ENCODE measurements at regions not wholly inside any gene's neighbourhood (a gene's known extent, or its start where the extent isn't known, plus 50 kb on each side); places are given as distances from the start of the nearest gene placed in this dataset.

DNA sequence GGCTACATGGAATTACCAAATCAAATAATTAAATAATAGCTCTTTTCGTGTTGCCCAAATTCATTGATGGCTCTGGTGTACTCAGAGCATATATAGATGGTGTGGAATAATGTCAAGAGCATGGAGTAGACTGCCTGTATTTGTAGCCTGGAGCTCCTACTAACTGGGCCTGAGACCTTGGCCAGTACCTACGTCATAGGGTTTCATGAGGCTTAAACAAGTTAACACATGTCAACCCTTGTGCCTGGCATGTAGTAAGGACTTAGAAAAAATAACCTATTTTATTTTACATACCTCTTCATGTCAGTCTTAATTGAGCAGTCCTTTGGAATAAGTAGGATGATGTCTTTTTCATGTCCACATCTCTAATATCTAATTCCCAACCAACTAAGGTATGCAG is 223.7 kb upstream of the DPH6 start:
- Histone ChIP-seq H3K36me3 (no peaks in the 10 kb centered on the region), H3K27me3 (no peaks in the 10 kb centered on the region), H3K4me3 (no peak overlapping the region), H3K9me3 (no peaks in the 10 kb centered on the region), H3K4me1 (no peaks in the 10 kb centered on the region), H3K27ac (no peak overlapping the region)
- 61 to 63% methylated on average over 2 of the region's 2 CpGs for WGBS, 2 donors
- TF ChIP-seq POLR2A (IDR thresholded peaks at IDR 0.05) (no peak), CTCF (IDR thresholded peaks at IDR 0.05) (no peak)
- no peak for DNase-seq
- intact Hi-C loops (cut with DNase I), result no loop called here

DNA sequence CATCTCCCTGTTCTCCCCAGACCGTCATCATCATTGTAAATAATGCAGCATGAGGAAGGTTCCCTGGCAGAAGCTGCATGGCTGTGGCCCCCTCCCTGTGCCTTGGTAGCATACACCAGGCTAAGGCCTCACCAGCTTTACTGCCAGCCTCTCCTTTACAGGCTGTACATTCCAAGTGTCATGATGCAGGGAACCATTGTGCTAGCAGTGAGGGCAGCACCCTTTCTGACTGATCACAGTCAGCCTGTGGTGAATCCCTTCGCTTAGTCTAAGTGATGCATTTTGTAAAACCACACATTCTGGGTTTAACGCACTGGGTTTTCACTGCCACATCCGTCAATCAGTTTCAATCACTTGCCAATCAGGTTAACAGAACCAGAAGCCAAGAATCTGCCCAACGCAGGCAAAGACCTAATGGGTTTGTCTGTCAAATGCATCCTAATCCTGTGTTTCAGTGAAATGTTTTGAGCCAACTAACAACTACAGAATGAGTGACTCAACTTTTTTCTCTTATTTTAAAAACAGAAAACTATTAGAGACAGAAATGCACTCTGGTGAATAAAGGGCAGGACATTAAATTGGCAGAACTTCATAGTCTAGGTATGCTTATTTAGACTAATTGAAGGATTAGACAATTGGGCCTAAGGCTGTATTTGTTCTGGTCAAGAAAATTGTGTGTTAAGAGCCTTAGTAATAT is 225.9 kb upstream of the DPH6 start:
- no peaks in the 10 kb centered on the region for H3K4me1 ChIP-seq
- no peaks in the 10 kb centered on the region for H3K9me3 ChIP-seq
- intact Hi-C loops (cut with DNase I), result no loop called here
- no peaks in the 10 kb centered on the region for H3K36me3 ChIP-seq
- H3K27ac ChIP-seq, result no peak overlapping the region
- DNase-seq, result no peak
- WGBS, 2 donors, result 53 to 59% methylated on average over 5 of the region's 5 CpGs
- TF ChIP-seq POLR2A (IDR thresholded peaks at IDR 0.05), result no peak
- no peak for TF ChIP-seq CTCF (IDR thresholded peaks at IDR 0.05)
- H3K27me3 ChIP-seq, result no peaks in the 10 kb centered on the region
- H3K4me3 ChIP-seq, result no peak overlapping the region

DNA sequence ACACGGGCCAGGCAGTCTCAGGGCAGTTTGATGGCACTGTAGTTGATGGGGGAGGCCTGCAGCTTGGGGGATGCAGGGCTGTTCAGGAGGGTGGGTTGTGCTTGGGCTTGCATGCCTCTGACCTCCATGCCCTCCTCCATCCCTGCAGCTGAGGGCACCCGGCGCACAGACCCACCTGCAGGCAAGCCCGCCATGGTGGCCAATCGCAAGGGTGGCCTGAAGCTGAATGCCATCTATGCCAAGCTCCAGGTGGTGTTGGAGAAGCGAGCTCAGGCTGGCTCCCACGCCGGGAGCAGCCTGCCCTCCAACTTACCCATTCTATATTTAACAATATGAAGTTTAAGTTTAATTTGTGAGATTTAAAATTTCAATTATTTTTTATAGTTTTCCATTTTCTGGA is 228.7 kb upstream of the DPH6 start:
- TF ChIP-seq CTCF (IDR thresholded peaks at IDR 0.05) (no peak), POLR2A (IDR thresholded peaks at IDR 0.05) (no peak)
- 75 to 81% methylated on average over 8 of the region's 8 CpGs for WGBS, 2 donors
- intact Hi-C loops (cut with DNase I), result no loop called here
- Histone ChIP-seq H3K9me3 (no peaks in the 10 kb centered on the region), H3K4me1 (no peaks in the 10 kb centered on the region), H3K36me3 (no peaks in the 10 kb centered on the region), H3K4me3 (no peak overlapping the region), H3K27ac (no peak overlapping the region), H3K27me3 (no peaks in the 10 kb centered on the region)
- no peak for DNase-seq

DNA sequence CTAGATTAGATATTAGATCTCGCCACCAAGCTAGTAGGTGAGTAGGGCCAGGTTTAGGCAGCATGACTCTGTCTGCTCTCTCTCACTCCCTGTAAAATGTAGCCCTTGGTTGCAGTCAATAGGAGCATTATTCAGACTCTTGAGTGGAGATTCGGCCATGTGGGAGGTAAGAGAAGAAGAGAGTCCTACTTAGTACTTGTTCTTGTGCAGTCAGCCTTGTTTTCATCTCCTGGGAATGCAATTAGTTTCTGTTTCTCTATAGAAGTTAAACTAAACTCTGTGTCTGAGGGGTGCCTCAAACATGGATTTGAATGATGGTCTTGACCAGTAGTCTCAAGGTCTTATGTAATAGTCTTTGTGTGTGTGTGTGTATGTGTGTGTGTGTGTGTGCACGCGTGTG is 229.5 kb upstream of the DPH6 start:
- WGBS, 2 donors, result 87 to 88% methylated on average over 4 of the region's 4 CpGs
- DNase-seq, result no peak
- TF ChIP-seq CTCF (IDR thresholded peaks at IDR 0.05) (no peak), POLR2A (IDR thresholded peaks at IDR 0.05) (no peak)
- Histone ChIP-seq H3K4me1 (no peaks in the 10 kb centered on the region), H3K4me3 (no peak overlapping the region), H3K9me3 (no peaks in the 10 kb centered on the region), H3K27ac (no peak overlapping the region), H3K27me3 (no peaks in the 10 kb centered on the region), H3K36me3 (no peaks in the 10 kb centered on the region)
- intact Hi-C loops (cut with DNase I), result no loop called here

DNA sequence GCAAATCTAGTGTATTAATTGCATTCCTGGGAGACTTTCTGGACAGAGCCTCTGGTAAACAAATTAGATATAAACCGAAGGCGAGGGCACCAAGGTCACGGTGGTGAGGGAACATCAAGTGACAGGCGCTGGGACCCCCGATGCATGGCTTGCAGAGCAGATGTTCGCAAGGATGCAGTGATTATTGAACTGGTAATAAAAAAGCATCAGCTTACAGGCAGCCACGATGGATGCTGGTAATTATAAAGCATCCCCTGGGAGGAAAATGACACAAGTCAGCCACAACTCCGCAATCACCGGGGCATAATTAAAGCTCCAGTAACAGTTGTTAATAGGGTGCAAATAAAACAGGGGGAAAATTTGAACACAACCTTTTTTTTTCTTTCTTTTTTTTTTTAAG is 231.1 kb upstream of the DPH6 start:
- Histone ChIP-seq H3K36me3 (no peaks in the 10 kb centered on the region), H3K27ac (no peak overlapping the region), H3K4me1 (no peaks in the 10 kb centered on the region), H3K27me3 (no peaks in the 10 kb centered on the region), H3K9me3 (no peaks in the 10 kb centered on the region), H3K4me3 (no peak overlapping the region)
- no peak for TF ChIP-seq POLR2A (IDR thresholded peaks at IDR 0.05)
- no peak for TF ChIP-seq CTCF (IDR thresholded peaks at IDR 0.05)
- DNase-seq, result no peak
- intact Hi-C loops (cut with DNase I), result no loop called here
- 75 to 80% methylated on average over 9 of the region's 9 CpGs for WGBS, 2 donors

Measured in esophagus squamous epithelium (tissue), 5 donors.